Esophagus muscularis mucosa (tissue), 4 donors: ENCODE measurements at regions not wholly inside any gene's neighbourhood (a gene's known extent, or its start where the extent isn't known, plus 50 kb on each side); places are given as distances from the start of the nearest gene placed in this dataset.

Experiments
- DNase-seq: peaks from one replicate; pipeline ENCODE4 v3.0.0-alpha.2; 2017; ENCODE audit errors: extremely low spot score
- H3K27ac ChIP-seq, 4 donors: fragments of 200-600 bp; sonication (generic); replicated peaks in 1 of 4; 1 replicate in 3 of 4; 2 replicates in 1 of 4; pipeline ENCODE4 v1.5.1; 2016 to 2019; ENCODE audit warnings: mild to moderate bottlenecking in 1 of 4
- H3K27me3 ChIP-seq, 4 donors: fragments of 200-600 bp; sonication (generic); one replicate each; pipeline versions ENCODE4 v1.5.1 to v1.6.0; 2016 to 2019
- H3K36me3 ChIP-seq, 4 donors: fragments of 200-600 bp; sonication (generic); one replicate each; pipeline ENCODE4 v1.5.1; 2016 to 2019
- H3K4me1 ChIP-seq, 4 donors: fragments of 200-600 bp; sonication (generic); one replicate each; pipeline ENCODE4 v1.5.1; 2016 to 2019
- H3K4me3 ChIP-seq, 4 donors: fragments of 200-600 bp; sonication (generic); 1 replicate in 2 of 4; 2 replicates in 2 of 4; pipeline ENCODE4 v1.5.1; 2016 to 2019; ENCODE audit warnings: mild to moderate bottlenecking in 4 of 4, moderate library complexity in 1 of 4
- H3K9me3 ChIP-seq, 4 donors: fragments of 200-600 bp; sonication (generic); 1 replicate in 3 of 4; 2 replicates in 1 of 4; pipeline ENCODE4 v1.5.1; 2016 to 2019
- EP300 ChIP-seq: sonication (generic); formaldehyde crosslinking; IDR thresholded peaks from one replicate; pipeline ENCODE4 v1.6.1; 2017; ENCODE audit warnings: antibody characterized with exemption
- POLR2A ChIP-seq: fragments of 450-650 bp; IDR thresholded peaks from one replicate; pipeline ENCODE4 v1.6.1; 2017; ENCODE audit warnings: antibody characterized with exemption, moderate library complexity, mild to moderate bottlenecking, low read depth
- POLR2AphosphoS5 ChIP-seq, 2 donors: sonication (generic); formaldehyde crosslinking; IDR thresholded peaks; one replicate each; pipeline ENCODE4 v1.6.1; 2017; ENCODE audit warnings: antibody characterized with exemption in 2 of 2
- WGBS: methylation state at CpG from one replicate; pipeline ENCODE4 v1.1.5; 2018; 5-methylcytosine and 5-hydroxymethylcytosine counted together
- intact Hi-C: fragments of 100-400 bp; cut with DNase I; formaldehyde crosslinking; loops from one replicate; pipeline ENCODE4 v1.15.1; 2023
- TF ChIP-seq, protein P1 (sequence below), 3 experiments: fragments of 200-600 bp in 2 of 3; fragments of 450-650 bp in 1 of 3; sonication (generic) in 2 of 3; IDR thresholded peaks; one replicate each; pipeline ENCODE4 v1.5.1; 2017 to 2019; ENCODE audit warnings: antibody characterized with exemption in 3 of 3, mild to moderate bottlenecking in 2 of 3, moderate library complexity in 1 of 3

DNA sequence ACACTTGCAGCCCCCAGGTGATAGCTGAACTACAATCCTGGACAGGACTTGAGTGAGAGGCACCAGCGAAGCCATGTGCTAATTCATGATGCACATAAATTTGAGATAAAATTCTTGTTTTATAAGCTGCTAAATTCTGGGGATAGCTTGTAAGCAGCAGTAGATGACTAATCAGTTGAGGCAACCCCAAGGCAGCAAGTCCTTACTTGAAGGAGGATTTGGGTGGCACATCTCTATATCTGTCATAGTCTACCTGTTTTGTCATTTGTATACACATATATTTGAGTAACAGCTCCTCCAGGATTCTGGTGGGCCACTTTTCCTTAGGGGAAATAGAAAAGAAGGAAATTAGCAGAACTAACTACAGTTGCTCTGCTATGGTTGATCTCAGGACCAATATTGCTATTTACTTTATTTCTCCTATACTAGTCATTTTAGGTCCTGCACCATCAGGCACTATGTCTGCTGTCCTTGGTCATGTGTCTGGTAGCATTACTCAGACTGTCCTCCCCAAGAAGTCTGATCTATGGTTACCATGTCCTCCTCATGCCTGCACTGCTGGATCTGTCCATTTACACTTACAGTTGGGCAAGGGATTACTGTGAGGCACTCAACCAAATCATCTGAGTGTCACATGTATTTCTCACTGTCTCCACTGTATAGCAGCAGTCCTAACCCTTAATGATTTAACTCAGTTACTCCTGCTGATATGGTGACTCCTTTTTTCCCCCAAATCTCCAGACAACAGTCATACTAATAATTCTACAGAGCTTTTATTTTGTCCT lies 436.0 kb upstream of the CWC22 start:
- Histone ChIP-seq H3K27me3 (no peaks in the 10 kb centered on the region), H3K4me3 (no peak overlapping the region), H3K4me1 (no peaks in the 10 kb centered on the region), H3K36me3 (no peaks in the 10 kb centered on the region), H3K9me3 (no peaks in the 10 kb centered on the region), H3K27ac (no peak overlapping the region)
- no peak for DNase-seq
- TF ChIP-seq, protein P1, sequence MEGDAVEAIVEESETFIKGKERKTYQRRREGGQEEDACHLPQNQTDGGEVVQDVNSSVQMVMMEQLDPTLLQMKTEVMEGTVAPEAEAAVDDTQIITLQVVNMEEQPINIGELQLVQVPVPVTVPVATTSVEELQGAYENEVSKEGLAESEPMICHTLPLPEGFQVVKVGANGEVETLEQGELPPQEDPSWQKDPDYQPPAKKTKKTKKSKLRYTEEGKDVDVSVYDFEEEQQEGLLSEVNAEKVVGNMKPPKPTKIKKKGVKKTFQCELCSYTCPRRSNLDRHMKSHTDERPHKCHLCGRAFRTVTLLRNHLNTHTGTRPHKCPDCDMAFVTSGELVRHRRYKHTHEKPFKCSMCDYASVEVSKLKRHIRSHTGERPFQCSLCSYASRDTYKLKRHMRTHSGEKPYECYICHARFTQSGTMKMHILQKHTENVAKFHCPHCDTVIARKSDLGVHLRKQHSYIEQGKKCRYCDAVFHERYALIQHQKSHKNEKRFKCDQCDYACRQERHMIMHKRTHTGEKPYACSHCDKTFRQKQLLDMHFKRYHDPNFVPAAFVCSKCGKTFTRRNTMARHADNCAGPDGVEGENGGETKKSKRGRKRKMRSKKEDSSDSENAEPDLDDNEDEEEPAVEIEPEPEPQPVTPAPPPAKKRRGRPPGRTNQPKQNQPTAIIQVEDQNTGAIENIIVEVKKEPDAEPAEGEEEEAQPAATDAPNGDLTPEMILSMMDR (IDR thresholded peaks at IDR 0.05), result no peak
- no peak for TF ChIP-seq POLR2A
- no peak for TF ChIP-seq EP300
- WGBS, result 100% methylated on average over 1 of the region's 1 CpG
- intact Hi-C loops, result no loop called here

DNA sequence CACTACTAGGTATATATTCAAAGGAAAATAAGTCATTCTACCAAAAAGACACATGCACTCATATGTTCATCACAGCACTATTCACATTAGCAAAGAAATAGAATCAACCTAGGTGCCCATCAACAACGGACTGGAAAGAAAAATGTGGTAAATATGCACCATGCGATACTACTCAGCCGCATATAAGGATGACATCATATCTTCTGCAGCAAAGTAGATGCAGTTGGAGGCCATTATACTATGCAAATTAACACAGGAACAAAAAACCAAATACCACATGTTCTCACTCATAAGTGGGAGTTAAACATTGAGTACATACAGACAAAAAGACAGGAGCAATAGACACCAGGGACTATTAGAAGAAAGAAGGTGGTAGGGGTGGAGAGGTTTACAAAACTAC lies 412.1 kb upstream of the CWC22 start:
- TF ChIP-seq POLR2A, result no peak
- TF ChIP-seq, protein P1 (IDR thresholded peaks at IDR 0.05), result no peak
- H3K4me3 ChIP-seq, result no peak overlapping the region
- no peak overlapping the region for H3K27ac ChIP-seq
- H3K9me3 ChIP-seq, result no peaks in the 10 kb centered on the region
- H3K4me1 ChIP-seq, result no peaks in the 10 kb centered on the region
- DNase-seq, result no peak
- no peaks in the 10 kb centered on the region for H3K27me3 ChIP-seq
- intact Hi-C loops, result no loop called here
- H3K36me3 ChIP-seq, result no peaks in the 10 kb centered on the region
- WGBS, result 97% methylated on average over 3 of the region's 3 CpGs

DNA sequence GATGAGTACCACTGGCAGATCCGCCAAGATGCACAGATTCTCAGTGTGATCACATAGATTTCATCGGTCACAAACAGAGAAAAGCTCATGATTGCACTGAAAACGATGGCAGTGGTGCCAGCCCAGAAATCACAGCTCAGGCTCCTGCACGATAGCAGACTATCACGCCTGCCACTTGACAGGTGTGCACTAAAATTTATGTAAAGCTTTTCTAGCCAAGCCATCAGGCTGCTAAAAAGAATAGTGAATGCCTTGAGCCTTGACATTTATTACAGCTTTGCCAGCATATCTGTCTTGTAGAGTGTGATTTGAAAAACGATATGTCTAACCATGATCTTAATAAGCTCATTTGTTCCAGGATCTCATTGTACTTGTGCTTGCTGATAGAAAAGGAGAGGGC lies 409.5 kb upstream of the CWC22 start:
- Histone ChIP-seq H3K27ac (no peak overlapping the region), H3K4me1 (peaks cover 0 to 11% (median 10%) of the 10 kb centered on the region in 4 donors), H3K36me3 (no peaks in the 10 kb centered on the region), H3K4me3 (no peak overlapping the region), H3K27me3 (no peaks in the 10 kb centered on the region), H3K9me3 (no peaks in the 10 kb centered on the region)
- intact Hi-C loops, result no loop called here
- WGBS, result 69% methylated on average over 6 of the region's 6 CpGs
- no peak for DNase-seq
- TF ChIP-seq EP300 (no peak), POLR2A (no peak), POLR2AphosphoS5 (IDR thresholded peaks at IDR 0.05) (no peak)
- TF ChIP-seq, protein P1 (IDR thresholded peaks at IDR 0.05), result no peak

DNA sequence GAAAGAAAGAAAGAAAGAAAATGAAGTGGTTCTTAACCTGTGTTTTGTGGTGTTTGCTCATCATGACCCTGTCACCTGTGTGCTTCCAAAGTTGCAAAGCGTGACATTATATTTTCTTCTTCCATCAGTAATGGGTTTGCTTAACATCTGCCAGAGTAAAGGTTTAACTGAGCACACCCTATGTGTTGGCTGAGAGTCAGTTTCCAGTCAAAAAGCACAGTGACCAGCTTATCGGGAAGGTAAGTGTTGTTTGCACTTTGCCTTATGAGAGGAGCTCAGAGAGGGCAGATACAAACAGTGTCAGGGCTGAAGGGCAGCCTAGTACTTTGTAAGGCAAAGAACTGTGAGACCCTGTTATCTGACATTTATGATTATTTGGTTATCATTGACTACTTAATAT lies 406.2 kb upstream of the CWC22 start:
- Histone ChIP-seq H3K4me3 (no peak overlapping the region), H3K36me3 (no peaks in the 10 kb centered on the region), H3K9me3 (no peaks in the 10 kb centered on the region), H3K27me3 (no peaks in the 10 kb centered on the region), H3K4me1 (peaks cover 0 to 22% (median 20%) of the 10 kb centered on the region in 4 donors), H3K27ac (no peak overlapping the region)
- no peak for DNase-seq
- 83% methylated on average over 2 of the region's 2 CpGs for WGBS
- intact Hi-C loops, result no loop called here
- TF ChIP-seq POLR2A, result no peak
- TF ChIP-seq POLR2AphosphoS5 (IDR thresholded peaks at IDR 0.05), result no peak

DNA sequence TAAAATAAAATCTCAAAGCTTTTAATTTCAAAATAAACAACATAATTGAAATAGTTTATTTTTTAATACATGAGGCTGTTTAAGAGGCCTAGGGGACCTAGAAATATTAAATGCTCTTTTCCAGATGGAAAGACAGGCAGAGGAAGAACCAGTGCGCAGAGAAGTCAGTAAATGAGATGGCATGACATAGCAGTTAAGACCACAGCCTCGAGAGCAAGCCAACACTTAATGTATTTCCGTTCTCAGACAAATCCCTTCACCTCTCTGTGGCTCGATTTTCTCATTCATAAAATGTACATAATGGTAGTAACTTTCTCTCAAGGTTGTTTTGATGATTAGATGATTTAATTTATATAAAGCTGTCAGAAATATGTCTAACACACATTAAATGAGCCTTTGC lies 405.1 kb upstream of the CWC22 start:
- DNase-seq, result no peak
- intact Hi-C loops, result no loop called here
- Histone ChIP-seq H3K27me3 (no peaks in the 10 kb centered on the region), H3K27ac (no peak overlapping the region), H3K4me3 (no peak overlapping the region), H3K9me3 (no peaks in the 10 kb centered on the region), H3K36me3 (no peaks in the 10 kb centered on the region), H3K4me1 (peaks cover 0 to 22% (median 20%) of the 10 kb centered on the region in 4 donors)
- no peak for TF ChIP-seq EP300
- TF ChIP-seq POLR2A, result no peak
- TF ChIP-seq, protein P1 (IDR thresholded peaks at IDR 0.05), result no peak
- TF ChIP-seq POLR2AphosphoS5 (IDR thresholded peaks at IDR 0.05), result no peak
- WGBS, result 42% methylated on average over 4 of the region's 4 CpGs
